ENCODE measurements at regions not wholly inside any gene's neighbourhood (a gene's known extent, or its start where the extent isn't known, plus 50 kb on each side); places are given as distances from the start of the nearest gene placed in this dataset.

DNA sequence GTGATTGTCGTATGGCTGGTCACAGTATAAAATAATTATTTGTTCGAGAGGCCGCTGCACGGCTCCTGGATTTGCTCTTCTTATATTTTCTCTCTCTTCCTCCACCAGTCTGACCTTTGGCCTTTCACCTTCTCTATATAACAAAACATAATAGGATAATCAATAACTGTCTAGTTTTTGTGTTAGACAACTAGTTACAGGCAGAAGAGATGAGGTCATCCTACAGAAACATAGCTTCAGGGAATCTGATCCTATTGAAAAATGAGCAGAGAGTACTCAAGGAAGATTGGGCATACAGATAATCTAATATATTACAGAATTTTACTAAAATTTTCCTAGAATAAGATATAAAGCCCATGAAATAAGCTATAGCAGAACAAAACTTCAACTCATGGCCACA is 731.3 kb upstream of the SLC39A10 start:
- H3K4me1 ChIP-seq = no peaks in the 10 kb centered on the region
- CTCF ChIA-PET = no interaction called here
- no peak overlapping the region for H3K4me2 ChIP-seq
- TF ChIP-seq CHD2 (IDR thresholded peaks at IDR 0.05; ENCODE audit: low read length, partially characterized antibody) (no peak), POLR2A (IDR thresholded peaks at IDR 0.05; ENCODE audit: low read length) (no peak), MAFK (IDR thresholded peaks at IDR 0.05; ENCODE audit: partially characterized antibody) (no peak), KDM5A (IDR thresholded peaks at IDR 0.05) (no peak), ZNF302 (CRISPR knock-in tag; IDR thresholded peaks at IDR 0.05) (no peak), RFX5 (IDR thresholded peaks at IDR 0.05) (no peak), EHF (CRISPR knock-in tag; IDR thresholded peaks at IDR 0.05) (no peak), JUN (IDR thresholded peaks at IDR 0.05) (no peak), NR3C1 (IDR thresholded peaks at IDR 0.05) (no peak), MYC (IDR thresholded peaks at IDR 0.05; ENCODE audit: borderline replicate concordance, low read length) (no peak), SREBF2 (IDR thresholded peaks at IDR 0.05) (no peak), RAD21 (conservative IDR thresholded peaks at IDR 0.05 in 1 of 2, IDR thresholded peaks at IDR 0.05 in 1 of 2) (no peak), HOXB13 (CRISPR knock-in tag; IDR thresholded peaks at IDR 0.05; ENCODE audit: low read depth) (no peak), NFE2L2 (conservative IDR thresholded peaks at IDR 0.05; ENCODE audit: low read length) (no peak), JUNB (IDR thresholded peaks at IDR 0.05) (no peak), HOXB5 (CRISPR knock-in tag; IDR thresholded peaks at IDR 0.05) (no peak), ESRRA (IDR thresholded peaks at IDR 0.05; ENCODE audit: borderline replicate concordance, low read length) (no peak), EP300 (IDR thresholded peaks at IDR 0.05) (no peak)
- TF ChIP-seq, protein P1, sequence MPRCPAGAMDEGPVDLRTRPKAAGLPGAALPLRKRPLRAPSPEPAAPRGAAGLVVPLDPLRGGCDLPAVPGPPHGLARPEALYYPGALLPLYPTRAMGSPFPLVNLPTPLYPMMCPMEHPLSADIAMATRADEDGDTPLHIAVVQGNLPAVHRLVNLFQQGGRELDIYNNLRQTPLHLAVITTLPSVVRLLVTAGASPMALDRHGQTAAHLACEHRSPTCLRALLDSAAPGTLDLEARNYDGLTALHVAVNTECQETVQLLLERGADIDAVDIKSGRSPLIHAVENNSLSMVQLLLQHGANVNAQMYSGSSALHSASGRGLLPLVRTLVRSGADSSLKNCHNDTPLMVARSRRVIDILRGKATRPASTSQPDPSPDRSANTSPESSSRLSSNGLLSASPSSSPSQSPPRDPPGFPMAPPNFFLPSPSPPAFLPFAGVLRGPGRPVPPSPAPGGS (IDR thresholded peaks at IDR 0.05) = no peak
- FAIRE-seq (no peak), ATAC-seq (no peak), DNase-seq (ENCODE audit: low read depth in 1 of 2, low spot score in 1 of 2) (no peak)
- no peak overlapping the region for H3K27ac ChIP-seq
- POLR2A ChIA-PET = no interaction called here
- H3K9me3 ChIP-seq = no peaks in the 10 kb centered on the region
- no peak overlapping the region for H3K4me3 ChIP-seq
- WGBS (ENCODE audit: missing lambda C conversion rate) = 79% methylated on average over 4 of the region's 4 CpGs

DNA sequence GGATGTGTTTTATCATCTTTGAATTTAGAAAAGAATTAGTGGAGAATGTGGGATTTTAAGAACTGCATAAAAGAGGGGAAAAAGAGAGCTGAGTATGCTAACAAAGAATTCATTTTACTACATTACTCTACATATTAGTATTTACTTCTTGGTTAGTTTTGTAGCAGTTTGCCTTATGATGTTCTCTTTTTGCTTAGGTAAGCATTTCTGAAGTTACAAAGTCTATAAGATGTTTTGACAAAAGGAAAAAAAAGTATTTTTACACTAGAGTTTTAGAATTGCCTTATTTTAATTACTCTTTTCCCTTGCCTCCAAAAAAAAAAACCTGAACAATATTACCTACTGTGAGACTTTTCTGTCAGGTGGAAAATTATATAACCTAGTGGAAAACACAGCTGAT is 739.5 kb upstream of the SLC39A10 start:
- no peak for FAIRE-seq
- ATAC-seq = no peak
- CTCF ChIA-PET = no interaction called here

DNA sequence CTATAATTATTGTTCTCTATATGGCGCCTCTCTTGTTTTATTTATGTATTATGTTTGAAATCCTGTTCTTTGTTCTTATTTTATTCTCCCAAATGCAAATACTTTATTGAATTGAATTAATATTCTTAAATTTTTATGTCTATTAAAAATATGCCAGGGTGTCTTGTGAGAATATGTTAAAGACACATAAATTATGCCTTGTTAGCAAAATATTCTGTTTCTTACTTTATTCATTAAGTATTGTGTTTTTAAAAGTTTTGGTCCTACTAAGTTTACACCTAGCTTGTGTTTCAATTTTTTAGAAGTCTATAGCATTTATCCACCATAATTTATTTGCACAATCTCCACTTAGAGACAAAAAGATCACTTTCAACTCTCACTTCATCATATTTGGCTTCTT is 741.5 kb upstream of the SLC39A10 start:
- no peak for ATAC-seq
- ChIA-PET POLR2A (no interaction called here), CTCF (no interaction called here)
- WGBS (ENCODE audit: missing lambda C conversion rate) = 48% methylated on average over 1 of the region's 1 CpG
- H3K4me3 ChIP-seq = no peak overlapping the region
- peak; percentile 51 for TF ChIP-seq MAFK (IDR thresholded peaks at IDR 0.05; ENCODE audit: partially characterized antibody)
- TF ChIP-seq, protein P2, sequence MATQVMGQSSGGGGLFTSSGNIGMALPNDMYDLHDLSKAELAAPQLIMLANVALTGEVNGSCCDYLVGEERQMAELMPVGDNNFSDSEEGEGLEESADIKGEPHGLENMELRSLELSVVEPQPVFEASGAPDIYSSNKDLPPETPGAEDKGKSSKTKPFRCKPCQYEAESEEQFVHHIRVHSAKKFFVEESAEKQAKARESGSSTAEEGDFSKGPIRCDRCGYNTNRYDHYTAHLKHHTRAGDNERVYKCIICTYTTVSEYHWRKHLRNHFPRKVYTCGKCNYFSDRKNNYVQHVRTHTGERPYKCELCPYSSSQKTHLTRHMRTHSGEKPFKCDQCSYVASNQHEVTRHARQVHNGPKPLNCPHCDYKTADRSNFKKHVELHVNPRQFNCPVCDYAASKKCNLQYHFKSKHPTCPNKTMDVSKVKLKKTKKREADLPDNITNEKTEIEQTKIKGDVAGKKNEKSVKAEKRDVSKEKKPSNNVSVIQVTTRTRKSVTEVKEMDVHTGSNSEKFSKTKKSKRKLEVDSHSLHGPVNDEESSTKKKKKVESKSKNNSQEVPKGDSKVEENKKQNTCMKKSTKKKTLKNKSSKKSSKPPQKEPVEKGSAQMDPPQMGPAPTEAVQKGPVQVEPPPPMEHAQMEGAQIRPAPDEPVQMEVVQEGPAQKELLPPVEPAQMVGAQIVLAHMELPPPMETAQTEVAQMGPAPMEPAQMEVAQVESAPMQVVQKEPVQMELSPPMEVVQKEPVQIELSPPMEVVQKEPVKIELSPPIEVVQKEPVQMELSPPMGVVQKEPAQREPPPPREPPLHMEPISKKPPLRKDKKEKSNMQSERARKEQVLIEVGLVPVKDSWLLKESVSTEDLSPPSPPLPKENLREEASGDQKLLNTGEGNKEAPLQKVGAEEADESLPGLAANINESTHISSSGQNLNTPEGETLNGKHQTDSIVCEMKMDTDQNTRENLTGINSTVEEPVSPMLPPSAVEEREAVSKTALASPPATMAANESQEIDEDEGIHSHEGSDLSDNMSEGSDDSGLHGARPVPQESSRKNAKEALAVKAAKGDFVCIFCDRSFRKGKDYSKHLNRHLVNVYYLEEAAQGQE (IDR thresholded peaks at IDR 0.05) = no peak
- H3K4me2 ChIP-seq = no peak overlapping the region
- no peak for DNase-seq (ENCODE audit: low read depth in 1 of 2, low spot score in 1 of 2)
- H3K27ac ChIP-seq = no peak overlapping the region
- no peaks in the 10 kb centered on the region for H3K4me1 ChIP-seq
- H3K9me3 ChIP-seq = no peaks in the 10 kb centered on the region
- FAIRE-seq = no peak

More for the DNA sequence above, 739.5 kb upstream of the SLC39A10 start:
- no peak overlapping the region for H3K4me2 ChIP-seq
- H3K4me3 ChIP-seq = no peak overlapping the region
- DNase-seq (ENCODE audit: low read depth in 1 of 2, low spot score in 1 of 2) = no peak
- POLR2A ChIA-PET = no interaction called here
- no peaks in the 10 kb centered on the region for H3K4me1 ChIP-seq
- no peaks in the 10 kb centered on the region for H3K9me3 ChIP-seq
- H3K27ac ChIP-seq = no peak overlapping the region
- TF ChIP-seq MAFK (IDR thresholded peaks at IDR 0.05; ENCODE audit: partially characterized antibody) (peak; percentile 95), MYC (IDR thresholded peaks at IDR 0.05; ENCODE audit: borderline replicate concordance, low read length) (no peak)
